BE2C (cell line): ENCODE measurements at regions not wholly inside any gene's neighbourhood (a gene's known extent, or its start where the extent isn't known, plus 50 kb on each side); places are given as distances from the start of the nearest gene placed in this dataset.
"Not testable (repeated sequence)": the region's sequence is repeated elsewhere in the genome, so short reads cannot be mapped to it uniquely, and the experiment has no call there.

Experiments
- DNase-seq: peaks from one replicate; pipeline ENCODE4 v3.0.0-alpha.2; 2020
- H3K27me3 ChIP-seq: fragments of 250-450 bp; sonication (Bioruptor Pico); 2 replicates; pipeline ENCODE4 v1.5.1; 2020; ENCODE audit warnings: mild to moderate bottlenecking
- H3K36me3 ChIP-seq: fragments of 250-450 bp; sonication (Bioruptor Pico); 2 replicates; pipeline ENCODE4 v1.5.1; 2020; ENCODE audit warnings: mild to moderate bottlenecking
- H3K4me1 ChIP-seq: fragments of 250-450 bp; sonication (Bioruptor Pico); 2 replicates; pipeline ENCODE4 v1.5.1; 2020
- H3K4me3 ChIP-seq: 2 replicates; pipeline ENCODE4 v1.5.1; 2011; ENCODE audit warnings: low read depth, low read length
- H3K9me3 ChIP-seq: fragments of 250-450 bp; sonication (Bioruptor Pico); 2 replicates; pipeline ENCODE4 v1.5.1; 2020
- TF ChIP-seq, protein P1 (sequence below): IDR thresholded peaks from 2 replicates; pipeline ENCODE4 v1.5.1; 2012; ENCODE audit warnings: mild to moderate bottlenecking, low read depth, low read length

DNA sequence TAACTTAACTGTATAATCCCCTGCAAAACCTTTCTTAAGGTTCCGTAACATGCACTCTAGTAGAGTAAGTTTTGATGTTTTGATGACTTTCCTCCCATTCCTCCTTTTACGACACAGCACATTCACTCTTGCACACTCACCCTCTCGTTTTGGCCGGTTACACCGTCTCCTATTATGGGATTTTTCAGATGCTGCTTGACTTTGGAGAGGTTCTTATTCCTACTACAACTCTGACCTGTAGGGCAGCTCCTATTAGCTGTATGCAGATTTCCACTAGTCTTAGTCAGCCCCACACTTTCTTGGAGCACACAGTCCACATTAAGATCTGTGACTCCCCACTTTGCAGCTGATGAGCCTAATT is 223.7 kb upstream of the SYNCRIP start:
- Histone ChIP-seq H3K36me3 (no peaks in the 10 kb centered on the region), H3K27me3 (no peaks in the 10 kb centered on the region), H3K9me3 (no peaks in the 10 kb centered on the region), H3K4me1 (no peaks in the 10 kb centered on the region), H3K4me3 (no peak overlapping the region; the same call in 1 of the 2 replicates)
- DNase-seq: no peak
- TF ChIP-seq, protein P1, sequence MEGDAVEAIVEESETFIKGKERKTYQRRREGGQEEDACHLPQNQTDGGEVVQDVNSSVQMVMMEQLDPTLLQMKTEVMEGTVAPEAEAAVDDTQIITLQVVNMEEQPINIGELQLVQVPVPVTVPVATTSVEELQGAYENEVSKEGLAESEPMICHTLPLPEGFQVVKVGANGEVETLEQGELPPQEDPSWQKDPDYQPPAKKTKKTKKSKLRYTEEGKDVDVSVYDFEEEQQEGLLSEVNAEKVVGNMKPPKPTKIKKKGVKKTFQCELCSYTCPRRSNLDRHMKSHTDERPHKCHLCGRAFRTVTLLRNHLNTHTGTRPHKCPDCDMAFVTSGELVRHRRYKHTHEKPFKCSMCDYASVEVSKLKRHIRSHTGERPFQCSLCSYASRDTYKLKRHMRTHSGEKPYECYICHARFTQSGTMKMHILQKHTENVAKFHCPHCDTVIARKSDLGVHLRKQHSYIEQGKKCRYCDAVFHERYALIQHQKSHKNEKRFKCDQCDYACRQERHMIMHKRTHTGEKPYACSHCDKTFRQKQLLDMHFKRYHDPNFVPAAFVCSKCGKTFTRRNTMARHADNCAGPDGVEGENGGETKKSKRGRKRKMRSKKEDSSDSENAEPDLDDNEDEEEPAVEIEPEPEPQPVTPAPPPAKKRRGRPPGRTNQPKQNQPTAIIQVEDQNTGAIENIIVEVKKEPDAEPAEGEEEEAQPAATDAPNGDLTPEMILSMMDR: no peak

DNA sequence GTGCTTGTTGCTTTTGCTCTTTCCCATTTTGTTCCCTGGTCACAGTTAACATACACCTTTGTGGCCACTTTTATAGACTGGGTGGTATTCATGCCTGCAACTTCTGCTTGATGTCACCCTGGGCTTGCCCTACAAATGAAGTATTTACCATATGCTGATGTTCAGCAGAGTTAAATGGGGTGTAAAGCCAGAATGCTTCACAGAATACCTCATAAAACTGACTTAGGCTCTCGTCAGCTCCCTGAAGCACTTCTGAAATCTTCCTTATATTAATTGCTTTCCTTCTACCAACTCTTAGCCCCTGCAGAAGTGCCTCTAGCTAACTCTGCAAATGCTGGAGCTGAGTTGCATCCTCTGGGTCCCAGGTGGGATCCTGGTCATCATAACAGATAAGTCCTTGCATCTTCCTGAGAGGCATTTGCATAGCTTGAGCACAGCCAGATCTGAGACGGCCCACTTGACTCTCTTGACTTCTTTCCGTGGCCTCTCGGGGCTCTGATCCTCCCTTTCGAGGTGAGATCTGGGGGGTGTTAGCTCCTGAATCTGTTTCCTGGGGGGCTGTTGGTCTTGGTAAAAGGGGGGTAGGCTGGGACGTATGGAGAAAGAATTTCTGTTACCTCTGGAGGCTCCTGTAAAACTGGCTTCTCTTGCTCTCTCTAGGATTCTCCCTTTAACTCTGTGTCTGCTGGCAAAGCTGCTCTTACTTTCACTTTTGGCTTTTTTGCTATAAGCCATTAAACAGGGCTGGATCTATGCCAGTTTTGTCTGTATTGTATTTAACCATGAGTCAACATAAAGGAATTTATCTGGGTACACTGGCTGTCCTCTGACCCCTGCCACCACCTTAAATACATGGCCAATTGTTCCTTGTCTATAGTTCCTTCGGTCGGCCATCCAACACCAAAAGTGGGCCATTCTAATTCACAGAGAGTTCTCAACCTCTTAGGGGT is 223.0 kb upstream of the SYNCRIP start:
- Histone ChIP-seq H3K9me3 (no peaks in the 10 kb centered on the region), H3K36me3 (no peaks in the 10 kb centered on the region), H3K4me1 (no peaks in the 10 kb centered on the region), H3K27me3 (no peaks in the 10 kb centered on the region), H3K4me3 (peak overlapping the region; percentile 4)
- DNase-seq: no peak
- TF ChIP-seq, protein P1: no peak

- no peak overlapping the region for H3K4me3 ChIP-seq
- TF ChIP-seq, protein P1: 0 out of 2 replicates have a peak, but pooled peaks have one; percentile 6
- H3K9me3 ChIP-seq: no peaks in the 10 kb centered on the region
- no peaks in the 10 kb centered on the region for H3K27me3 ChIP-seq
- no peaks in the 10 kb centered on the region for H3K4me1 ChIP-seq
- no peak for DNase-seq
- H3K36me3 ChIP-seq: no peaks in the 10 kb centered on the region
Observed at GRCh38 chr6:85864453-85865401, 222.0 kb upstream of the SYNCRIP start.

DNA sequence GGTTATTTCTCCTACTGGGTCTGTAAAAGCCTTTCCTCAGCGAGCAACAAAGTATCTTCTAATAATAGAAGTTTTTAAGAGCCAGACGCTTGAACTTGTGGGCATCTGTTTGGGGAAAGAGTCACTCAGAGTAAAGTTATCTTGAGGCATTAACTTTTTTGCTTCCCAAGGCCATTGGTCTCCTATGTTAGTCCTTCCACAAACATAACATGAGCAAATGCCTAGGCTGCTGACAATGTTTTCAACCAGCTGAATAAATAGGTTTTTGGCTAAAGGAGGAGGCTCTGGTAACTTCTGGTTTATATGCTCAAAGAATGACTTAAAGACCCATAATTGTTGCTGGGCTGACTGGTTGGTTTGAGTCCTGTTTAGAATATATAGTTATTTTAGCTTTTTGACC is 213.5 kb upstream of the SYNCRIP start:
- TF ChIP-seq, protein P1: no peak
- H3K4me3 ChIP-seq: no peak overlapping the region
- H3K36me3 ChIP-seq: no peaks in the 10 kb centered on the region
- H3K4me1 ChIP-seq: no peaks in the 10 kb centered on the region
- no peaks in the 10 kb centered on the region for H3K27me3 ChIP-seq
- no peaks in the 10 kb centered on the region for H3K9me3 ChIP-seq
- DNase-seq: no peak

DNA sequence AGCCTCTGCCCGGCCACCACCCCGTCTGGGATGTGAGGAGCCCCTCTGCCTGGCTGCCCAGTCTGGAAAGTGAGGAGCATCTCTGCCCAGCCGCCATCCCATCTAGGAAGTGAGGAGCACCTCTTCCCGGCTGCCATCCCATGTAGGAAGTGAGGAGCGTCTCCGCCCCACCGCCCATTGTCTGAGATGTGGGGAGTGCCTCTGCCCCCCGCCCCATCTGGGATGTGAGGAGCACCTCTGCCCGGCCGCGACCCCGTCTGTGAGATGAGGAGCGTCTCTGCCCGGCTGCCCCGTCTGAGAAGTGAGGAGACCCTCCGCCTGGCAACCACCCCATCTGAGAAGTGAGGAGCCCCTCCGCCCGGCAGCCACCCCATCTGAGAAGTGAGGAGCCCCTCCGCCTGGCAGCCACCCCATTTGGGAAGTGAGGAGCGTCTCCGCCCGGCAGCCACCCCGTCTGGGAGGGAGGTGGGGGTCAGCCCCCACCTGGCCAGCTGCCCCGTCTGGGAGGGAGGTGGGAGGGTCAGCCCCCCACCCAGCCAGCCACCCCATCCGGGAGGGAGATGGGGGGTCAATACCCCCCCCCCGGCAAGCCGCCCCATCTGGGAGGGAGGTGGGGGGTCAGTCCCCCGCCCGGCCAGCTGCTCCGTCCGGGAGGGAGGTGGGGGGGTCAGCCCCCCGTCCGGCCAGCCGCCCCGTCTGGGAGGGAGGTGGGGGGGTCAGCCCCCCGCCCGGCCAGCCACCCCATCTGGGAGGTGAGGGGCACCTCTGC is 195.8 kb upstream of the SYNCRIP start:
- H3K4me1 ChIP-seq, H3K4me3 ChIP-seq, H3K27me3 ChIP-seq, H3K9me3 ChIP-seq, DNase-seq, H3K36me3 ChIP-seq: not testable (repeated sequence)

GRCh38 chr6:85828973-85829372 is 186.3 kb upstream of the SYNCRIP start:
- no peaks in the 10 kb centered on the region for H3K27me3 ChIP-seq
- H3K36me3 ChIP-seq: no peaks in the 10 kb centered on the region
- no peak overlapping the region for H3K4me3 ChIP-seq
- no peak for DNase-seq
- no peaks in the 10 kb centered on the region for H3K9me3 ChIP-seq
- TF ChIP-seq, protein P1: no peak
- H3K4me1 ChIP-seq: no peaks in the 10 kb centered on the region
